Mononuclear cell (primary cell): ENCODE measurements at regions not wholly inside any gene's neighbourhood (a gene's known extent, or its start where the extent isn't known, plus 50 kb on each side); places are given as distances from the start of the nearest gene placed in this dataset.

Experiments
- H3K27me3 ChIP-seq: 2 replicates; pipeline ENCODE4 v1.6.0; 2011; ENCODE audit warnings: low read length, control low read depth; ENCODE audit not compliant: insufficient read depth
- H3K4me1 ChIP-seq: 2 replicates; pipeline ENCODE4 v1.5.1; 2011; ENCODE audit warnings: mild to moderate bottlenecking, low read length, control low read depth; ENCODE audit not compliant: insufficient read depth
- H3K4me3 ChIP-seq: 2 replicates; pipeline ENCODE4 v1.5.1; 2011; ENCODE audit warnings: mild to moderate bottlenecking, low read length, moderate library complexity
- H3K9me3 ChIP-seq: 2 replicates; pipeline ENCODE4 v1.5.1; 2011; ENCODE audit warnings: low read depth, mild to moderate bottlenecking, control low read depth, low read length

- no peaks in the 10 kb centered on the region for H3K9me3 ChIP-seq
- no peak overlapping the region for H3K4me3 ChIP-seq
- peaks cover 9% of the 10 kb centered on the region for H3K4me1 ChIP-seq
- H3K27me3 ChIP-seq, result no peaks in the 10 kb centered on the region
These were observed 115.5 kb upstream of the ZNF438 start for GRCh38 chr10:31147210-31147608.

GRCh38 chr10:31148951-31149350 is 117.3 kb upstream of the ZNF438 start:
- Histone ChIP-seq H3K9me3 (no peaks in the 10 kb centered on the region), H3K4me1 (peaks cover 9% of the 10 kb centered on the region), H3K27me3 (no peaks in the 10 kb centered on the region), H3K4me3 (no peak overlapping the region)

GRCh38 chr10:31149835-31150512 is 118.3 kb upstream of the ZNF438 start:
- H3K27me3 ChIP-seq, result no peaks in the 10 kb centered on the region
- H3K9me3 ChIP-seq, result no peaks in the 10 kb centered on the region
- no peak overlapping the region for H3K4me3 ChIP-seq
- peaks cover 9% of the 10 kb centered on the region for H3K4me1 ChIP-seq

GRCh38 chr10:31151301-31151700 is 119.6 kb upstream of the ZNF438 start:
- peaks cover 5% of the 10 kb centered on the region for H3K4me1 ChIP-seq
- no peaks in the 10 kb centered on the region for H3K27me3 ChIP-seq
- no peak overlapping the region for H3K4me3 ChIP-seq
- no peaks in the 10 kb centered on the region for H3K9me3 ChIP-seq

- Histone ChIP-seq H3K4me1 (no peaks in the 10 kb centered on the region), H3K27me3 (no peaks in the 10 kb centered on the region)
These were observed 120.9 kb upstream of the ZNF438 start for GRCh38 chr10:31152421-31153135.

GRCh38 chr10:31153161-31153560 is 121.5 kb upstream of the ZNF438 start:
- Histone ChIP-seq H3K27me3 (no peaks in the 10 kb centered on the region), H3K9me3 (no peaks in the 10 kb centered on the region), H3K4me3 (no peak overlapping the region), H3K4me1 (no peaks in the 10 kb centered on the region)

More at GRCh38 chr10:31152421-31153135, 120.9 kb upstream of the ZNF438 start:
- H3K9me3 ChIP-seq, result no peaks in the 10 kb centered on the region
- H3K4me3 ChIP-seq, result no peak overlapping the region

GRCh38 chr10:31153692-31154091 is 122.0 kb upstream of the ZNF438 start:
- Histone ChIP-seq H3K4me3 (no peak overlapping the region), H3K27me3 (no peaks in the 10 kb centered on the region), H3K9me3 (no peaks in the 10 kb centered on the region), H3K4me1 (no peaks in the 10 kb centered on the region)

- H3K4me3 ChIP-seq, result no peak overlapping the region
- no peaks in the 10 kb centered on the region for H3K27me3 ChIP-seq
- no peaks in the 10 kb centered on the region for H3K4me1 ChIP-seq
- no peaks in the 10 kb centered on the region for H3K9me3 ChIP-seq
These were observed 123.3 kb upstream of the ZNF438 start for GRCh38 chr10:31154996-31155395.

- Histone ChIP-seq H3K27me3 (no peaks in the 10 kb centered on the region), H3K4me3 (no peak overlapping the region), H3K4me1 (no peaks in the 10 kb centered on the region), H3K9me3 (no peaks in the 10 kb centered on the region)
These were observed 125.7 kb upstream of the ZNF438 start for GRCh38 chr10:31157123-31158010.

GRCh38 chr10:31158011-31158658 is 126.5 kb upstream of the ZNF438 start:
- no peaks in the 10 kb centered on the region for H3K4me1 ChIP-seq
- H3K4me3 ChIP-seq, result no peak overlapping the region
- H3K9me3 ChIP-seq, result no peaks in the 10 kb centered on the region
- H3K27me3 ChIP-seq, result no peaks in the 10 kb centered on the region

GRCh38 chr10:31166606-31167005 is 134.9 kb upstream of the ZNF438 start:
- H3K27me3 ChIP-seq, result no peaks in the 10 kb centered on the region
- H3K9me3 ChIP-seq, result no peaks in the 10 kb centered on the region
- no peak overlapping the region for H3K4me3 ChIP-seq
- H3K4me1 ChIP-seq, result no peaks in the 10 kb centered on the region

GRCh38 chr10:31170636-31171035 is 139.0 kb upstream of the ZNF438 start:
- Histone ChIP-seq H3K4me1 (no peaks in the 10 kb centered on the region), H3K27me3 (peaks cover 4% of the 10 kb centered on the region), H3K9me3 (peaks cover 7% of the 10 kb centered on the region), H3K4me3 (no peak overlapping the region)

- Histone ChIP-seq H3K4me3 (no peak overlapping the region), H3K9me3 (peaks cover 11% of the 10 kb centered on the region), H3K27me3 (peaks cover 4% of the 10 kb centered on the region), H3K4me1 (no peaks in the 10 kb centered on the region)
These were observed 139.9 kb upstream of the ZNF438 start for GRCh38 chr10:31171402-31172083.

GRCh38 chr10:31172925-31173324 is 141.3 kb upstream of the ZNF438 start:
- Histone ChIP-seq H3K27me3 (peaks cover 4% of the 10 kb centered on the region), H3K4me1 (no peaks in the 10 kb centered on the region), H3K4me3 (no peak overlapping the region), H3K9me3 (peaks cover 11% of the 10 kb centered on the region)
